COLO829 (cell line): ENCODE measurements at regions not wholly inside any gene's neighbourhood (a gene's known extent, or its start where the extent isn't known, plus 50 kb on each side); places are given as distances from the start of the nearest gene placed in this dataset.
"Not testable (repeated sequence)": the region's sequence is repeated elsewhere in the genome, so short reads cannot be mapped to it uniquely, and the experiment has no call there.

Experiments
- DNase-seq: peaks from one replicate; pipeline ENCODE4 v3.0.0; 2012; ENCODE audit warnings: low spot score

GRCh38 chr5:25181249-25181648, 536.5 kb upstream of the CDH10 start:
- no peak for DNase-seq

DNA sequence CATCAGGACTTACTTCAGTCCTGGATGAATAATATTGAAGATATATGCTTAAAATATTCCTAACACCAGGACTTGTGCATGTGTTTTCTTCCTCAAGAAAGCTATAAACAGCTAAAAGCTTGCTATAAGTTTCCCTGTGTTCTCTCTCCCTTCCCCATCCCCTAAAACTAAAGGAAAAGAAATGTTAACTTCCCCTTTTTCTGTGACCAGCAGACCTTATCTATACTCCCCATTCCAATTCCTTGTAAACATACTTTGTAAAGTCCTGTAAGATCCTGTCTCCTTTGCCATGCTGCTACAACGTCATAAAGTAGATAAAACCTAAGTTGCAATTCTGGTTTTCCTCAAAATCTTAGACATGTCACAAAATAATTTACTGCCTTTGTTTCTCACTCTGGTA, 517.8 kb upstream of the CDH10 start:
- not testable (repeated sequence) for DNase-seq

- DNase-seq, result no peak
These were observed 516.1 kb upstream of the CDH10 start for GRCh38 chr5:25160891-25161290.

DNA sequence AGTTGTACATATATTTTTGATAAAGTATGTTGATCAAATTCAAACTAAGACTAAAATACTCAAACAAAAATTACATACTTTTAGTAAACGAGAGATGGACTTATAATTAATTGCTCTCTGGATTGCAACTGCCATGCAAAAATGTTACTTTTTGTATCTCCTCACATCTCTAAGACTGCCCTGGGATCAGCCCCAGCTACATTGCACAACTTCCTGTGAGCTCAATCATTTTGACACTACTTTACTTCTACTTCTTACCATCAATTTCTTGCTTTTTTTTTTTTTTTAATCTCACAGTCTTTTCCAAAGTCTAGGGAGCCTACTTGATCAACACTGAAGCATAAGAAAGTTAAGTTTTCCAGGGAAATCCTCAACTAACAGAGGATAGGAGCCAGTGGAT, 506.0 kb upstream of the CDH10 start:
- DNase-seq, result no peak

- no peak for DNase-seq
These were observed 483.8 kb upstream of the CDH10 start for GRCh38 chr5:25128606-25129005.

DNA sequence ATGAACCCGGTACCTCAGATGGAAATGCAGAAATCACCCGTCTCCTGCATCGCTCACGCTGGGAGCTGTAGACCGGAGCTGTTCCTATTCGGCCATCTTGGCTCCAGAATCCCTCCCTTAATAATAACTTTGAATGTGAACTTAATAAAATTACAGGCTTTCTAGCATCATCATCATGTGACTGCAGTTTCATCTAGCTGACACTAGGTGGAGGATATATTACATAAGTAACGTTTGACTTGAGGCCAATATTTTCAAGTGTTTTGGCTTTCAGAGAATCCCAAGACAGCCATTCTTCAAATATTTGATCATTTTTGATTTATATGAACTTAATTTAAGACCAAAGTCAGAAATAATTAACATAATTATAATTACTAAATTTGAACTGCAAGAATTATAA, 474.9 kb upstream of the CDH10 start:
- DNase-seq, result peak; percentile 6

DNA sequence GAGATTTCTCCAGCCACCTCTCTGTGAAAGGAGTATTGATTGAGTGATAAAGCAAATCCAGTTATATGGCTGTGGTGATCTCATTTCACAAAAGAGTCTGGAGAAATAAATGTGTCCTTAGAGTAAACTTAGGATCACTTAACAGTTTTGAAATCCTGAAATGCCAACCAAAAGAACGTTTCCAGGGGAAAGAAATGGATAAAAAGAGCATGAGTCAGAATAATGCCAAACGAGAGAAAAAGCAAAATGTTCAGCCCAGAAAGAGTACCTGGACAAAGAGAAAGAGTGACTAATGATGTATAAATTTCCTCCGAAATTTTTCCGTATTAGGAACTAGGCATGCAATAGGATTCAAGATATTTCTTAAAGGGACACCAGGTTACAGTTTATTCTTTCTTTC, 463.1 kb upstream of the CDH10 start:
- no peak for DNase-seq

- no peak for DNase-seq
These were observed 454.8 kb upstream of the CDH10 start for GRCh38 chr5:25099538-25099937.

GRCh38 chr5:25095261-25095660, 450.5 kb upstream of the CDH10 start:
- no peak for DNase-seq

GRCh38 chr5:25094219-25094618, 449.4 kb upstream of the CDH10 start:
- no peak for DNase-seq

- DNase-seq, result no peak
These were observed 447.1 kb upstream of the CDH10 start for GRCh38 chr5:25091921-25092320.

DNA sequence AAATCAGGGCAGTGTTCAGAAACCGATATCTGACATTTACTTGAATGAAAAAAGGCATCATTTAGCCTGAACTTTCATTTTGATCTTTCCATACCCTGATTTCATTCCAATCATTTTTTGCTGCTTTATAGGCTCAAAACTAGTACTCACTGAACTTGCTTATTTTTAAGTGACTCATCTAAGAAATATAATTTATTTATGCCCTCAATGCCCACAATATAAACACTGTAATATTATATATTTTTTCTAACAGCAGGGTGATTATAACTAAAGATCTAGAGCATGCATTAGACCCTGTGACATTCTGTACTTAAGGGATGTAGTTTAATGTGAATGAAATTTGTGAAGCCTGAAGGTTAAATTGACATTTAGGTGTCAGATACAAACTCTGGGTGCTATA, 446.1 kb upstream of the CDH10 start:
- DNase-seq, result no peak

DNA sequence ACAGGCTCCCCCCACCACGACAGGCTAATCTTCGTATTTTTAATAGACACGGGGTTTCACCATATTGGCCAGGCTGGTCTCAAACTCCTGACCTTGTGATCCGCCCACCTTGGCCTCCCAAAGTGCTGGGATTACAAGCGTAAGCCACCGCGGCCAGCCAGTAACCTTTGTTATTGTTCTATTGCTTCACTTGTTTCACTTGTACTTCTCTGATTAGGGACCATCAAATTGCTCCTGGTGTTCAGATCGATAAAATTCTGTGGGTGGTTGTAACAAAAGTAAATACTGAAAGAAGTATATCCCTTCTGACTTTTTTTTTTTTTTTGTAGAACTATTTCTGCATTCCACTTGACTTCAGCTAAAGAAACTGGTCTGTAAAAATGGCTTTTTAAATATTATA, 445.5 kb upstream of the CDH10 start:
- no peak for DNase-seq

DNA sequence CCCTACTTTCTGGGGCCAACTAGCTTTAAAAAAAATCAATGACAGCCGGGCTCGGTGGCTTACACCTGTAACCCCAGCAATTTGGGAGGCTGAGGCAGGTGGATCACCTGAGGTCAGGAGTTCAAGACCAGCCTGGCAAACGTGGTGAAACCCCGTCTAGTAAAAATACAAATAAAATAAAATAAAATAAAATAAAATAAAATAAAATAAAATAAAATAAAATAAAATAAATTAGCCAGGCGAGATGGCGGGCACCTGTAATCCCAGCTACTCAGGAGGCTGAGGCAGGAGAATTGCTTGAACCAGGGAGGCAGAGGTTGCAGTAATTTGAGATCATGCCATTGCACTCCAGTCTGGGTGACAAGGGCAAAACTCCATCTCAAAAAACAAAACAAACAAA, 443.9 kb upstream of the CDH10 start:
- not testable (repeated sequence) for DNase-seq

GRCh38 chr5:25083261-25083660, 438.5 kb upstream of the CDH10 start:
- DNase-seq, result not testable (repeated sequence)

- no peak for DNase-seq
These were observed 421.5 kb upstream of the CDH10 start for GRCh38 chr5:25066239-25066638.

DNA sequence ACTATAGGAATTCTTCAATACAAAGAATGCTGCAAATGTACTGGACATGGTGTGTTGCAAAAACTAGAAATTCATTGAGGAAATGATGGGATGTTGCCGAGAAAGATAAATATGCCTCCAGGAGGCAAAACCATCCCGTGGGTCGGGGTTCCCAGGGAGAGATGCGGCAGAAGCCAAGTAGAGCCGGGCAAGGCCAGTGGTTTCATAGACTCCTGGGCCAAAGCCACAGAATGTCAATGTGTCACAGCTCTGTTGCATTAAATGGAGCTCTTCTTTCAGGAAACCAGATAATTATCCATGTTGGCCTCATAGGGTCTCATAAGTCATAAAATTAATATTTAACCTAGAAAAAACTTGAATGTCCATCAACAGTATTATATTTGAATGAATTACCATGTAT, 419.5 kb upstream of the CDH10 start:
- DNase-seq, result no peak

- DNase-seq, result no peak
These were observed 415.8 kb upstream of the CDH10 start for GRCh38 chr5:25060575-25060974.

DNA sequence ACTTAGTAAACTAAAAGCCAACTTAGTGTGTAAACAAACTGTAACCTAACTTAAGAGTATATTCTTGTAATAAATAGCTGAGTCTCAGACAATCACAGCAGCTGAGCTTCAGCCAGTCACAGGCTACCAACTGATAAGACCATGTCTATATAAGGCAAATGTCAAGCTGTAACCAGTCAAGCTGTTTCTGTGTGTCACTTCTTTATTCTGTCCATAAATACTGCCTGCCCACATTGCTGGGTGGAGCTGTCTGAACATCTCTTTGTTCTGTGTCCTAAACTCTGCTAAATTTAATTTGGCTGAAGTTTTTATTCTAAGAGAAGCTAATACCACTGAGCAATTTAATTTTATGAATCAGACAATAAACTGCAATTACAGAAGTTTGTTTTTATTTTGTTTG, 412.1 kb upstream of the CDH10 start:
- no peak for DNase-seq

DNA sequence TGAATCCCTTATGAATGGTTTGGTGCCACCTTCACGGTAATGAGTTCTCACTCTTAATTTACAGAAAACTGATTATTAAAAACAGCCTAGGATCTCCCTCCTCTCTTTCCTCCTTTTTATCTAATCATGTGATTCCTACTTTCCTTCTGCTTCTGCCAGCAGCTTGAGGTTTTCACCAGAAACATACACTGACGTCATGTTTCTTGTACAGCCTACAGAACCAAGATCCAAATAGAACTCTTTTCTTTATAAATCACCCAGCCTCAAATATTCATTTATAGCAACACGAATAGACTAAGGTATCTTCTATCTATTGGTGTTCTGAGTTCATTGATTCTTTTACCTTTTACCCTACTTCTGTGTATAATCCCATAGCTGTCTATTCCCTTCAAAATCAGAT, 388.9 kb upstream of the CDH10 start:
- no peak for DNase-seq

- no peak for DNase-seq
These were observed 384.2 kb upstream of the CDH10 start for GRCh38 chr5:25029004-25029403.

- no peak for DNase-seq
These were observed 382.7 kb upstream of the CDH10 start for GRCh38 chr5:25027526-25027925.

DNA sequence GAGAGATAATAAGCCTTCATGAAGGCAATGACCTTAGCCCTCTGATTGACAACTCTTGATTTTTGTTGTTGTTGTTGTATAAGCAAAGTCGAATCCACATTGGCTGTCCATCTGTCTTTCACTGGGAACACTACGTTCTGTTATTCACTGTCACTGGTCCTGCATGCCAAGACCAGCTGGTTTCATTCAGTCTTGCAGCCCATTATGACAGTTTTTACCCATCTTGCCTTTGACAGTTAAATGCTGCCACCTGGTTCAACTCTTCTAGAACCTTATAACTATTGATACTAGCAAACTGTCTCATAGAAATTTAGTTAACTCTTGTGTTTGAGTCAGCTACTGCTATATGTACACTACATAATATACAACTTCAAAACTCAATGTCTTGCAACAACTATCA, 382.3 kb upstream of the CDH10 start:
- no peak for DNase-seq

DNA sequence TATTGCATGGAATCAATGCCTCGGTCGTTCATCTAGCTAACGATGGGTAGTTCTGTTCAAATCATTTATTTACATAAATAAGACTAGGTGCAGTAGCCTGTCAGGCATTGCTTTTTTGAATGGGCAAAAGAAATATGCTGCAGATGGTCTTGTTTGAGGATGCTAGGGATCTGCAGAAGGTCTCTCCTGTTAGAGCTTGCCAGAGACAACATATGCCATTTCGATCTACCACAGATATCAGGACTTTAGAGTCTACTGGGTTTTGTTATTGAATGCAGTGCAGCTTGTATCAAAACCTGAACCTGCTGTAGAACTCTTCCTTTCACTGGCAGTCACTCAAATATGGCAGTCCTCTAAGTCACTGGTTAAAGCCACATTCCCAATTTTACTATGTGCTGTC, 381.1 kb upstream of the CDH10 start:
- DNase-seq, result no peak

DNA sequence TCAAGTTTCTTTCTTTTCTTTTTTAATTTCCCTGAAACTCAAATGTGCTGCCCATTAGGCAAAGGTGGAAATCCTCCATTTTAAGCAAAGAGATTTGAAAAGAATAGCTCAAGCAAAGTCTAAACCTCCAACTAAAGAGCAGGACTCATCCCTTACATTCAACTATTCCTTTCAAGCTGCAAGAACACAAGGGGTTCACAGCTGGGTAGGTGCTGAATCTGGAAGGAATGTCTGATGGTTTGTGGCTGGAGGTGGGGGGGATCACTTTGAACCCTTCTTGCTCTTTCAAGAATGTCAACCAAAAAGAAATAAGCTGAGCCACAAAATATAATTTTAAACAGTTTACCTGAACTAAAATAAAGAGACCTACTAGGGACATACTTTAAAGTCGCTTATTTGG, 375.7 kb upstream of the CDH10 start:
- DNase-seq, result no peak
